ENCODE measurements at regions not wholly inside any gene's neighbourhood (a gene's known extent, or its start where the extent isn't known, plus 50 kb on each side); places are given as distances from the start of the nearest gene placed in this dataset.

DNA sequence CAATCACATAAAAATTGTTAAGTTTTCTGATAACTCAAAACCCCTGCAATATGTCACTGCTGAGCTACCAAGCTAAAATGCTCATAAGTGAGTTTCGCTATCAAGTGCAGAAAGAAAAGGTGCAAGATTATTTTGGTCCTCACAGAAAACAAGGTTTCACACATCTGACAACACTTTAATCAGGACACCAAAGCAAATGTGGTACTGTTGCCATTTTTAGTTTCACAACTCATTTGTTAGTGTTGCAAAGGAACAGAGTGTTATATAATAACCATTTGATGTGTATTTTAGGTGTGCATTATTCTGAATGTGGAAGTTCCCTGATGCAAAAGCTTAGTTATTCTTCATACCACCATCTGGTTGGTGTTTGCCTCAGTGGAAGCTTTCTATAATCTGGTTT lies 956.2 kb downstream of the DSC3 start:
- TF ChIP-seq, protein P1, sequence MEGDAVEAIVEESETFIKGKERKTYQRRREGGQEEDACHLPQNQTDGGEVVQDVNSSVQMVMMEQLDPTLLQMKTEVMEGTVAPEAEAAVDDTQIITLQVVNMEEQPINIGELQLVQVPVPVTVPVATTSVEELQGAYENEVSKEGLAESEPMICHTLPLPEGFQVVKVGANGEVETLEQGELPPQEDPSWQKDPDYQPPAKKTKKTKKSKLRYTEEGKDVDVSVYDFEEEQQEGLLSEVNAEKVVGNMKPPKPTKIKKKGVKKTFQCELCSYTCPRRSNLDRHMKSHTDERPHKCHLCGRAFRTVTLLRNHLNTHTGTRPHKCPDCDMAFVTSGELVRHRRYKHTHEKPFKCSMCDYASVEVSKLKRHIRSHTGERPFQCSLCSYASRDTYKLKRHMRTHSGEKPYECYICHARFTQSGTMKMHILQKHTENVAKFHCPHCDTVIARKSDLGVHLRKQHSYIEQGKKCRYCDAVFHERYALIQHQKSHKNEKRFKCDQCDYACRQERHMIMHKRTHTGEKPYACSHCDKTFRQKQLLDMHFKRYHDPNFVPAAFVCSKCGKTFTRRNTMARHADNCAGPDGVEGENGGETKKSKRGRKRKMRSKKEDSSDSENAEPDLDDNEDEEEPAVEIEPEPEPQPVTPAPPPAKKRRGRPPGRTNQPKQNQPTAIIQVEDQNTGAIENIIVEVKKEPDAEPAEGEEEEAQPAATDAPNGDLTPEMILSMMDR (IDR thresholded peaks at IDR 0.05), result no peak
- no peak for TF ChIP-seq POLR2A (IDR thresholded peaks at IDR 0.05)
